ENCODE measurements at regions not wholly inside any gene's neighbourhood (a gene's known extent, or its start where the extent isn't known, plus 50 kb on each side); places are given as distances from the start of the nearest gene placed in this dataset.

DNA sequence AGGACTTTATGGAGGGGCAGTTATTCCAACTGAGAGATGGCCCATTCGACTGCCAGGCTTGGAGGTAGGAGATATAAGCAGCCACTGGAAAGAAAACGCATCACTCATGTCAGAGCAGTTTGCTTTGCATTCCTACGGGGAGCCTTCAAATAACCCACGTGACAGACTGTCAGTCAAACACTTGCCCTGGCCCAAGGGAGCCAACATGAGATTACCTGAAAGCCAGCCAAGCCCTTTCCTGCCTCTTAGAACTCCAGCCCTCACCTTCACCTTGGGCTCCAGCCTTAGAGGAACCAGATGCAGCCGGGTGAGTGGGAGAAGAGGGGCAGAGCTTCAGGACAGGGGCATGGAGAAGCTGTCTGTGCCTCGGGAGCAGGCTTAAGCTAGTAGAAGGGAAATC is 95.3 kb upstream of the CXCL13 start:
- TF ChIP-seq, protein P1, sequence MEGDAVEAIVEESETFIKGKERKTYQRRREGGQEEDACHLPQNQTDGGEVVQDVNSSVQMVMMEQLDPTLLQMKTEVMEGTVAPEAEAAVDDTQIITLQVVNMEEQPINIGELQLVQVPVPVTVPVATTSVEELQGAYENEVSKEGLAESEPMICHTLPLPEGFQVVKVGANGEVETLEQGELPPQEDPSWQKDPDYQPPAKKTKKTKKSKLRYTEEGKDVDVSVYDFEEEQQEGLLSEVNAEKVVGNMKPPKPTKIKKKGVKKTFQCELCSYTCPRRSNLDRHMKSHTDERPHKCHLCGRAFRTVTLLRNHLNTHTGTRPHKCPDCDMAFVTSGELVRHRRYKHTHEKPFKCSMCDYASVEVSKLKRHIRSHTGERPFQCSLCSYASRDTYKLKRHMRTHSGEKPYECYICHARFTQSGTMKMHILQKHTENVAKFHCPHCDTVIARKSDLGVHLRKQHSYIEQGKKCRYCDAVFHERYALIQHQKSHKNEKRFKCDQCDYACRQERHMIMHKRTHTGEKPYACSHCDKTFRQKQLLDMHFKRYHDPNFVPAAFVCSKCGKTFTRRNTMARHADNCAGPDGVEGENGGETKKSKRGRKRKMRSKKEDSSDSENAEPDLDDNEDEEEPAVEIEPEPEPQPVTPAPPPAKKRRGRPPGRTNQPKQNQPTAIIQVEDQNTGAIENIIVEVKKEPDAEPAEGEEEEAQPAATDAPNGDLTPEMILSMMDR (conservative IDR thresholded peaks at IDR 0.05; ENCODE audit: low read length): no peak
- TF ChIP-seq EZH2phosphoT487 (IDR thresholded peaks at IDR 0.05; ENCODE audit: borderline replicate concordance): no peak

Data from Loucy (cell line).